RWPE1 (cell line): ENCODE measurements at regions not wholly inside any gene's neighbourhood (a gene's known extent, or its start where the extent isn't known, plus 50 kb on each side); places are given as distances from the start of the nearest gene placed in this dataset.
"Not testable (repeated sequence)": the region's sequence is repeated elsewhere in the genome, so short reads cannot be mapped to it uniquely, and the experiment has no call there.

Experiments used
- CTCF ChIA-PET: fragments of 350-600 bp; sonication (Branson Sonifier 250); formaldehyde crosslinking; extraction: SDS; loops from one replicate; lab custom pipeline; 2021; lab: Yijun Ruan, JAX
- POLR2A ChIA-PET: fragments of 400-600 bp; formaldehyde crosslinking; extraction: SDS; loops from one replicate; lab custom pipeline; 2020; ENCODE audit warnings: antibody characterized with exemption; ENCODE audit not compliant: low non-redundant PET; lab: Yijun Ruan, JAX
- DNase-seq: peaks from one replicate; pipeline ENCODE4 v3.0.0; 2012; ENCODE audit warnings: low spot score
- H3K27ac ChIP-seq: fragments of 450-650 bp; 2 replicates; pipeline ENCODE4 v1.5.1; 2017
- CTCF ChIP-seq: fragments of 450-650 bp; conservative IDR thresholded peaks from 2 replicates; pipeline ENCODE4 v1.5.1; 2017; ENCODE audit warnings: low read depth, mild to moderate bottlenecking

GRCh38 chr1:233815865-233816264, 88.6 kb upstream of the SLC35F3 start:
- TF ChIP-seq CTCF = no peak
- H3K27ac ChIP-seq = no peak overlapping the region
- ChIA-PET CTCF (no interaction called here), POLR2A (no interaction called here)
- DNase-seq = peak; percentile 17

DNA sequence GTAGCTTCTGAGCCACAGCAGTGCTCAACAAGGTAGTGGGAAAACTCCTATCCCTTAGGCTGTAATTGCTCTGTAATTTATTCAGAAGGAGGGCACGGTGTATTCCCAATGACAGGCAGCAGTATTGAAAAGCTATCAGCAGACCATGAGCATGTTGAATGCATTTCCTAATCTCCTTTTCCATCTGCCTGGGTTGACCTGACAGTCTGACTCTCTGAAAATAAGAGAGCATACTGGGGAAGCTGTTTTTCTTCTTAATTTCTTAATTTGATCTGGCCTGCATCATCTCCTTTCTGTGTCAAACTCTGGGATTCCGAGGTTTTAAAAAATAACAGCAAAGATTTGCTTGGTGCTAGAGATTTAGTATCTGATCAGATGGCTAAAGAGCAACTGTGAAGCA, 88.1 kb upstream of the SLC35F3 start:
- H3K27ac ChIP-seq = no peak overlapping the region
- no peak for DNase-seq
- CTCF ChIA-PET = no interaction called here
- no peak for TF ChIP-seq CTCF
- POLR2A ChIA-PET = no interaction called here

DNA sequence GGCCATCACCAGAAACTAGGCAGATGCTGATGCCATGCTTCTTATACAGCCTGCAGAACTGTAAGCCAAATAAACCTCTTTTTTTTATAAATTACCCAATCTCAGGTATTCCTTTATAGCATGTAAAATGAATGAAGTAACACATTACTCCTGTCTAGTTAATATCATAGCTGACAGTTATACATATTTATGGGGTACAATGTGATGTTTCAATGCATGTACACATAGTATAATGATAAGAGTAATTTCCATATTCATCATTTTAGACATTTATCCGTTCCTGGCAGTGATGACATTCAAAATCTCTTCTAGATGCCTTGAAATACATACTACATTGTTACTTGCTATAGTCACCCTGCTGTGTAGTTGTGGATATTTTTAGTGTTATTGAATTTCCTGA, 85.4 kb upstream of the SLC35F3 start:
- POLR2A ChIA-PET = interaction anchor here (0.6 kb wide), 1 partner anchor 555 kb away, joined by 7 read pairs; no protein-coding TSS in a partner anchor
- DNase-seq = no peak
- no peak overlapping the region for H3K27ac ChIP-seq
- CTCF ChIA-PET = no interaction called here
- TF ChIP-seq CTCF = no peak

GRCh38 chr1:233824179-233824578, 80.3 kb upstream of the SLC35F3 start:
- CTCF ChIA-PET, POLR2A ChIA-PET, DNase-seq, H3K27ac ChIP-seq: not testable (repeated sequence)

GRCh38 chr1:233827937-233828336, 76.5 kb upstream of the SLC35F3 start:
- DNase-seq, POLR2A ChIA-PET, CTCF ChIA-PET: not testable (repeated sequence)

GRCh38 chr1:233828480-233828879, 76.0 kb upstream of the SLC35F3 start:
- POLR2A ChIA-PET = no interaction called here
- CTCF ChIA-PET = interaction anchor here (0.6 kb wide), 1 partner anchor 388 kb away, joined by 3 read pairs; no protein-coding TSS in a partner anchor
- DNase-seq = no peak
- TF ChIP-seq CTCF = no peak
- no peak overlapping the region for H3K27ac ChIP-seq

More at GRCh38 chr1:233827937-233828336, 76.5 kb upstream of the SLC35F3 start:
- not testable (repeated sequence) for H3K27ac ChIP-seq

DNA sequence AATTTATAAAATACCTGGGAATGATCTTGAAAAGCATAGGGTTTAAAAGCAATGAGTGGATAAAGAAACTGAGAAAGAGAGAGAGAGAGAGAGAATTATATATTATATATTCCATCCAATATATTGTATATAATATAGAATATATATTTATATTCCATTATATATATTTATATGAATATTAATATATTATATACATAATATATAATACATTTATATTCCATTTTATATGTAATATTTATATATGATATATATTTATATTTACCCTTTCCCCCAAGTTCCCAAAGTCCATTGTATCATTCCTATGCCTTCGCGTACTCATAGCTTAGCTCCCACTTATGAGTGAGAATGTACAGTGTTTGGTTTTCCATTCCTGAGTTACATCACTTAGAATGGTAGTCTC, 69.9 kb upstream of the SLC35F3 start:
- ChIA-PET CTCF (no interaction called here), POLR2A (no interaction called here)
- DNase-seq = no peak
- no peak overlapping the region for H3K27ac ChIP-seq
- no peak for TF ChIP-seq CTCF

DNA sequence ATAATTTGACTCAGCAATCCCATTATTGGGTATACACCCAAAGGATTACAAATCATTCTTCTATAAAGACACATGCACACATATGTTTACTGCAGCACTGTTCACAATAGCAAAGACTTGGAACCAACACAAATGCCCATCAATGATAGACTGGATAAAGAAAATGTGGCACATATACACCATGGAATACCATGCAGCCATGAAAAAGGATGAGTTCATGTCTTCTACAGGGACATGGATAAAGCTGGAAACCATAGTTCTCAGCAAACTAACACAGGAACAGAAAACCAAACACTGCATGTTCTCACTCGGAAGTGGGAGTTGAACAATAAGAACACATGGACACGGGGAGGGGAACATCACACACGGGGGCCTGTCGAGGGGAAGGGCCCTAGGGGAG, 66.3 kb upstream of the SLC35F3 start:
- H3K27ac ChIP-seq, CTCF ChIA-PET, POLR2A ChIA-PET, DNase-seq: not testable (repeated sequence)
